ENCODE measurements at regions not wholly inside any gene's neighbourhood (a gene's known extent, or its start where the extent isn't known, plus 50 kb on each side); places are given as distances from the start of the nearest gene placed in this dataset.

- H3K36me3 Mint-ChIP-seq (ENCODE audit: low read depth) = no peaks in the 10 kb centered on the region
- no peak for DNase-seq (ENCODE audit: low spot score)
Observed at GRCh38 chr6:168215121-168215808, 104.3 kb downstream of the DACT2 start.

GRCh38 chr6:168214586-168215104, 104.9 kb downstream of the DACT2 start:
- Mint-ChIP-seq H3K4me3 (ENCODE audit: low read depth) (no peak overlapping the region), H3K27ac (no peak overlapping the region), H3K36me3 (ENCODE audit: low read depth) (no peaks in the 10 kb centered on the region), H3K4me1 (ENCODE audit: low read depth) (no peaks in the 10 kb centered on the region), H3K27me3 (ENCODE audit: low read depth) (peaks cover 4% of the 10 kb centered on the region), H3K9me3 (no peaks in the 10 kb centered on the region)
- DNase-seq (ENCODE audit: low spot score) = no peak
- intact Hi-C loops (cut with micrococcal nuclease) = no loop called here

More at GRCh38 chr6:168215121-168215808, 104.3 kb downstream of the DACT2 start:
- intact Hi-C loops (cut with micrococcal nuclease) = no loop called here
- H3K27ac Mint-ChIP-seq = no peak overlapping the region
- H3K27me3 Mint-ChIP-seq (ENCODE audit: low read depth) = peaks cover 4% of the 10 kb centered on the region
- no peak overlapping the region for H3K4me3 Mint-ChIP-seq (ENCODE audit: low read depth)
- H3K9me3 Mint-ChIP-seq = no peaks in the 10 kb centered on the region
- H3K4me1 Mint-ChIP-seq (ENCODE audit: low read depth) = no peaks in the 10 kb centered on the region

GRCh38 chr6:168213121-168213524, 106.5 kb downstream of the DACT2 start:
- Mint-ChIP-seq H3K36me3 (ENCODE audit: low read depth) (no peaks in the 10 kb centered on the region), H3K4me3 (ENCODE audit: low read depth) (no peak overlapping the region), H3K9me3 (no peaks in the 10 kb centered on the region), H3K27me3 (ENCODE audit: low read depth) (peaks cover 3% of the 10 kb centered on the region), H3K27ac (no peak overlapping the region), H3K4me1 (ENCODE audit: low read depth) (no peaks in the 10 kb centered on the region)
- intact Hi-C loops (cut with micrococcal nuclease) = no loop called here
- DNase-seq (ENCODE audit: low spot score) = no peak

GRCh38 chr6:168212362-168212761, 107.2 kb downstream of the DACT2 start:
- Mint-ChIP-seq H3K27me3 (ENCODE audit: low read depth) (no peaks in the 10 kb centered on the region), H3K36me3 (ENCODE audit: low read depth) (no peaks in the 10 kb centered on the region), H3K9me3 (no peaks in the 10 kb centered on the region), H3K27ac (no peak overlapping the region), H3K4me1 (ENCODE audit: low read depth) (no peaks in the 10 kb centered on the region), H3K4me3 (ENCODE audit: low read depth) (no peak overlapping the region)
- DNase-seq (ENCODE audit: low spot score) = no peak
- intact Hi-C loops (cut with micrococcal nuclease) = no loop called here

- Mint-ChIP-seq H3K4me3 (ENCODE audit: low read depth) (no peak overlapping the region), H3K27me3 (ENCODE audit: low read depth) (no peaks in the 10 kb centered on the region), H3K27ac (no peak overlapping the region), H3K9me3 (no peaks in the 10 kb centered on the region), H3K36me3 (ENCODE audit: low read depth) (no peaks in the 10 kb centered on the region), H3K4me1 (ENCODE audit: low read depth) (no peaks in the 10 kb centered on the region)
- intact Hi-C loops (cut with micrococcal nuclease) = no loop called here
- no peak for DNase-seq (ENCODE audit: low spot score)
Observed at GRCh38 chr6:168211681-168212080, 107.9 kb downstream of the DACT2 start.

- no peak for DNase-seq (ENCODE audit: low spot score)
Observed at GRCh38 chr6:168210239-168211105, 109.1 kb downstream of the DACT2 start.

GRCh38 chr6:168209420-168209819, 110.2 kb downstream of the DACT2 start:
- no peak overlapping the region for H3K27ac Mint-ChIP-seq
- H3K4me1 Mint-ChIP-seq (ENCODE audit: low read depth) = no peaks in the 10 kb centered on the region
- no peaks in the 10 kb centered on the region for H3K9me3 Mint-ChIP-seq
- no peaks in the 10 kb centered on the region for H3K27me3 Mint-ChIP-seq (ENCODE audit: low read depth)
- intact Hi-C loops (cut with micrococcal nuclease) = no loop called here
- no peaks in the 10 kb centered on the region for H3K36me3 Mint-ChIP-seq (ENCODE audit: low read depth)
- no peak overlapping the region for H3K4me3 Mint-ChIP-seq (ENCODE audit: low read depth)
- DNase-seq (ENCODE audit: low spot score) = no peak

More at GRCh38 chr6:168210239-168211105, 109.1 kb downstream of the DACT2 start:
- Mint-ChIP-seq H3K9me3 (no peaks in the 10 kb centered on the region), H3K4me3 (ENCODE audit: low read depth) (no peak overlapping the region), H3K4me1 (ENCODE audit: low read depth) (no peaks in the 10 kb centered on the region), H3K36me3 (ENCODE audit: low read depth) (no peaks in the 10 kb centered on the region), H3K27me3 (ENCODE audit: low read depth) (no peaks in the 10 kb centered on the region), H3K27ac (no peak overlapping the region)
- intact Hi-C loops (cut with micrococcal nuclease) = no loop called here

- intact Hi-C loops (cut with micrococcal nuclease) = no loop called here
- Mint-ChIP-seq H3K27ac (no peak overlapping the region), H3K4me3 (ENCODE audit: low read depth) (no peak overlapping the region), H3K4me1 (ENCODE audit: low read depth) (no peaks in the 10 kb centered on the region), H3K27me3 (ENCODE audit: low read depth) (no peaks in the 10 kb centered on the region), H3K9me3 (no peaks in the 10 kb centered on the region), H3K36me3 (ENCODE audit: low read depth) (no peaks in the 10 kb centered on the region)
- DNase-seq (ENCODE audit: low spot score) = no peak
Observed at GRCh38 chr6:168208854-168209253, 110.7 kb downstream of the DACT2 start.

- intact Hi-C loops (cut with micrococcal nuclease) = no loop called here
- H3K27me3 Mint-ChIP-seq (ENCODE audit: low read depth) = no peaks in the 10 kb centered on the region
- H3K4me1 Mint-ChIP-seq (ENCODE audit: low read depth) = no peaks in the 10 kb centered on the region
- no peaks in the 10 kb centered on the region for H3K36me3 Mint-ChIP-seq (ENCODE audit: low read depth)
- no peaks in the 10 kb centered on the region for H3K9me3 Mint-ChIP-seq
- DNase-seq (ENCODE audit: low spot score) = no peak
- H3K27ac Mint-ChIP-seq = no peak overlapping the region
- H3K4me3 Mint-ChIP-seq (ENCODE audit: low read depth) = no peak overlapping the region
Observed at GRCh38 chr6:168208402-168208801, 111.2 kb downstream of the DACT2 start.

- Mint-ChIP-seq H3K27ac (no peak overlapping the region), H3K27me3 (ENCODE audit: low read depth) (no peaks in the 10 kb centered on the region), H3K9me3 (no peaks in the 10 kb centered on the region), H3K4me1 (ENCODE audit: low read depth) (no peaks in the 10 kb centered on the region), H3K36me3 (ENCODE audit: low read depth) (no peaks in the 10 kb centered on the region), H3K4me3 (ENCODE audit: low read depth) (no peak overlapping the region)
- intact Hi-C loops (cut with micrococcal nuclease) = no loop called here
- DNase-seq (ENCODE audit: low spot score) = no peak
Observed at GRCh38 chr6:168207421-168208175, 112.0 kb downstream of the DACT2 start.

- DNase-seq (ENCODE audit: low spot score) = no peak
- H3K36me3 Mint-ChIP-seq (ENCODE audit: low read depth) = no peaks in the 10 kb centered on the region
- H3K27ac Mint-ChIP-seq = no peak overlapping the region
- H3K4me3 Mint-ChIP-seq (ENCODE audit: low read depth) = no peak overlapping the region
- H3K4me1 Mint-ChIP-seq (ENCODE audit: low read depth) = no peaks in the 10 kb centered on the region
- H3K9me3 Mint-ChIP-seq = no peaks in the 10 kb centered on the region
- H3K27me3 Mint-ChIP-seq (ENCODE audit: low read depth) = peaks cover 4% of the 10 kb centered on the region
- intact Hi-C loops (cut with micrococcal nuclease) = no loop called here
Observed at GRCh38 chr6:168206661-168207274, 112.8 kb downstream of the DACT2 start.

- no peak overlapping the region for H3K27ac Mint-ChIP-seq
- no peaks in the 10 kb centered on the region for H3K9me3 Mint-ChIP-seq
- no peaks in the 10 kb centered on the region for H3K36me3 Mint-ChIP-seq (ENCODE audit: low read depth)
- no peak for DNase-seq (ENCODE audit: low spot score)
- H3K4me1 Mint-ChIP-seq (ENCODE audit: low read depth) = no peaks in the 10 kb centered on the region
- peaks cover 4% of the 10 kb centered on the region for H3K27me3 Mint-ChIP-seq (ENCODE audit: low read depth)
- intact Hi-C loops (cut with micrococcal nuclease) = no loop called here
- no peak overlapping the region for H3K4me3 Mint-ChIP-seq (ENCODE audit: low read depth)
Observed at GRCh38 chr6:168206186-168206585, 113.4 kb downstream of the DACT2 start.
